HG02798 (cell line): ENCODE measurements at regions not wholly inside any gene's neighbourhood (a gene's known extent, or its start where the extent isn't known, plus 50 kb on each side); places are given as distances from the start of the nearest gene placed in this dataset.

Experiments used
- ATAC-seq: cut with Tn5 transposase; IDR thresholded peaks from one replicate; pipeline ENCODE4 v1.9.1; 2021; ENCODE audit warnings: mild to moderate bottlenecking; ENCODE audit not compliant: unreplicated experiment, poor library complexity

DNA sequence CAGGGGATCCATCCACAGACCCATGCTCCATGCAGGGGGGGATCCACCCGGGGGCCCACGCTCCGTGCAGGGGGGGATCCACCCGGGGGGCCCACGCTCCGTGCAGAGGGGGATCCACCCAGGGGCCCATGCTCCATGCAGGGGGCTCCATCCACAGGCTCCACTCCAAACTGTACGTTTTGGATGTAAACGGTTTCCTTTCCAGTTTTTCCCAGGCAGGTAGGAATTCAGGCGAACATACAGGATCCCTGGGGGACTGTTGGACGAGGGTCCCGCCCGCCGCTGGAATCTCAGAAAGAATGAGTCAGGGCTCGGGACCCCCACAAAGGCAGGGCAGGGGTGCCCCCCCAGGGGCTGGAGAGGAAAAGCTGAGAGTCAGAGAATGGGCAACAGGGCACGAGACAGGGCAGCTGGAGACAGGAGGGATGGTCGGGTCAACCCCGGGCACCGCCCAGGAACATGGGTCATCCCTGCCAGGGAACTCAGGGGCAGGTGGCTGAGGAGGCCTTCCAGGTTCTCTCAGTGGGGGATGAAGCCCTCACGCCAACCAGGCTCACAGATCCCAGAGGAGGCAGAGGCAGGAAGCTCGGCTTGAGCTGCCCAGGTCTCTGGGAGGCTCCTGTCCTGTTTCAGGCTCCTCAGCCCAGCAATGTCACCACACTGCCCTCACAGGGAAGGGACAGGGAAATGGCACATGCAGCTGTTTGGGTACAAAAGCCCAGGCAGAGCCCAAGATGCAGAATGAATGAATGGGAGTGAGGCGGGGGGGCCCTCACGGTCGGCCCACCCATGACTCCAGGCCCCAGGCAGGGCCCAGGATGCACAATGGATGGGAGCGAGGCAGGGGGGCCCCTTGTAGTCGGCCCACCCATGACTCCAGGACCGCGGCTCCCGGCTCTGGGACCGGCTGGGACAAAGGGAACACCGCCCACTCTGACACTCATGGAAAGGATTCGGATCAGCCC lies 200.2 kb downstream of the BRD1 start:
- ATAC-seq, result no peak

DNA sequence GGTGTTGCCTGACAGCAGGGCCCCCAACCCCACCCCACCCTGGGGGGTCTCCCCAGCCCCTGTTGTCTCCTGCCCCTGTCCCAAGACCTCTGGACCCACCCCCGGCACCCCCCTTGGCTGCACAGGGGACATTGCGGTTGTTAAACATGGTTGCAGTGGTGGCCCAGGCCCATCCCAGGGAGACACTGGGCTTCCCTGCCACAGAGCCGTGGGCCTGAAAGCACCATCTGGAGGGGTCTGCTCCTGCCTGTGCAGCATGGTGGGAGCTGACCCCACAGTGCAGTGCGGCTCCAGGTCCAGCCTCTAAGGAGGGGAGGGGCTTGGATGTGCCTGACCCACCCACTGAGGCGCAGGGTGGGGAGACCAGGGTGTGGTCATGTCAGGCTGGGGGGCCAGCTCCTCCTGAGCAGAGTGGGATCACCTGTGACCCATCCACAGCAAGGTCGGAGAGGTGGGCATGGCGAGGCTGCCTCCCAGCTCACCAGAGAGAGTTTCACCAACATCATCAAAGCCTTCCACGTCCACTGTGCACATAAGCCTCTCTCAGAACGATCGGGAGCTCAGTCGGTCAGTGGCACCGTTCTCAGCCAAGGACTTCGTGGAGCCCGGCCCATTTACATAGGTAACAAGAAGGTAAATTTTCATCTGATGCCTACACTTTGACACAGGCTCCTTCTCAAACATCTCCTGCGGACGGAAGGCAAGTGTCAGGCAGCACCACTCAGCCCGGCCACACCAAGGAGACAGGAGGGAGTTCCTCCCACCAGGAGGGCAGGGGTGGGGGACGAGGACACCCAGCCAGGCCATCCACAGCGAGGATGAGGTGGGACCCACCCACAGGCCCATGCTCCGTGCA lies 201.1 kb downstream of the BRD1 start:
- ATAC-seq, result no peak

DNA sequence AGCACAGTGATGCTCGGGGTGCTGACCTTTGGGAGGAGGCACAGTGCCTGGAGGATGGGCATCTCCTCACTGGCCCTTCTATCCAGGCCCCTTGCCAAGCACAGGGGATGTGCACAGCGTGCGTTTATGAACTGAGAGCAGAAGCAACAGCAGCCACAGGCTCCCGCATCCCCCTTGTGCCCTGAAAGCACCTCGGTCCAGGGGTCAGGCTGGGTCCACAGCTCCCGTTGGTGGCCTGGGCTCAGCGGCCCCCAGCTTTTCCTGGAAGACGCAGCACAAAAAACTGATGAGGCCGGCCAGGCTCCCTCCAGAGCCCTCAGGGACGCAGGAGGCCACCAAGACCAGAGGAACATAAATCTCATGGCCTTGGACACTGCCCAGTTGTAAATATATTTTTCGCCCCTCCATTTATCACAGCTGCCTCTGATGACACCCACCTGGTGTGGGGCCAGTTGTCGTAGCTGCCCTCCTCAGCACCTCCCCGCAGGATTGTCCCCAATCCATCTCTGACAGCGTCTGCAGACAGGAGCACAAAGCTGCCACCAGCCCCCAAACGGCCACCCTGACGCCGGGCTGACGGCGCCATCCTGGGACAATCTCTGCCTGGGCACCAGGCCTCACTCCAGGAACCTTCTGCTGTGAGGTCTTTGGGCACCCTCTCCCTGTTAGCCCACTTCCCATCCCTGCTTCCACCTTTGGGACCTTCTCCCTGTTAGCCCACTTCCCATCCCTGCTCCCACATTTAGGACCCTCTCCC lies 203.1 kb downstream of the BRD1 start:
- no peak for ATAC-seq

DNA sequence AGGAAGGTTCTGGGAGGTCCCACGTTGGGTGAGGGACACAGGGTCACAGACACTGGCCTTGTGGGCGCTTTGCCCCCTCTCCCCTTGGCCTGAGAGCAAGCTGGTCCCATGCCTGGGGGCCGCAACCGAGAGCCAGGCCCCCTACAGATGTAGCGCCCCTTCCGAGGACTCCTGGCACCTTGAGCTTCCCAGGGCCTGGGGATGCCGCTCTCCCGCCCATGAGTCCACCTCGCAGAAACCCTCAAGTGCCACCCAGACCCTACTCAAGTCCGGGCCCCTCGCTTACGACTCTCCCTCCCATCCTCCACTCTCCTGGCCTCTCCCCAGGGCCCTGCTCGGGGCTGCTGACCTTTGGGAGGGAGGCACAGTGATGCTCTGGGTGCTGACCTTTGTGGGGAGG lies 204.0 kb downstream of the BRD1 start:
- no peak for ATAC-seq

DNA sequence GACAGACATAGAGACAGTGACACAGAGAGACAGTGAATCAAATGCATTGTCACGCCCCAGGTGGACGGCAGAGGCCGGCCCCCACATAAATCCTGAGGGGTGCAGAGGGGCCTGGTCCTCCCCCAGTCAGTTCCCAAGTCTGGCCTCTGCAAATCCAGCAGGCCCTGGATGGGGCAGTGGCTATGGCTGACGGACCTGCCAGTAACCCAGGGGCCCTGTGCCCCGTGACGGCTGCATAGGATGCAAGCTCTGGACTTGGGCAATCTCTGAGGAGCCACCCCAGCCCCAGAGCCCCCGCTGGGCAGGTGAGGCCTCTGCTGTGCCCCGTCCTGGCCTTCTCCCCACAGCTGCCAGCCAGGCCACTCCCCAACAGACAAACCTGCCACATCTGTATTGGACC lies 204.5 kb downstream of the BRD1 start:
- no peak for ATAC-seq

DNA sequence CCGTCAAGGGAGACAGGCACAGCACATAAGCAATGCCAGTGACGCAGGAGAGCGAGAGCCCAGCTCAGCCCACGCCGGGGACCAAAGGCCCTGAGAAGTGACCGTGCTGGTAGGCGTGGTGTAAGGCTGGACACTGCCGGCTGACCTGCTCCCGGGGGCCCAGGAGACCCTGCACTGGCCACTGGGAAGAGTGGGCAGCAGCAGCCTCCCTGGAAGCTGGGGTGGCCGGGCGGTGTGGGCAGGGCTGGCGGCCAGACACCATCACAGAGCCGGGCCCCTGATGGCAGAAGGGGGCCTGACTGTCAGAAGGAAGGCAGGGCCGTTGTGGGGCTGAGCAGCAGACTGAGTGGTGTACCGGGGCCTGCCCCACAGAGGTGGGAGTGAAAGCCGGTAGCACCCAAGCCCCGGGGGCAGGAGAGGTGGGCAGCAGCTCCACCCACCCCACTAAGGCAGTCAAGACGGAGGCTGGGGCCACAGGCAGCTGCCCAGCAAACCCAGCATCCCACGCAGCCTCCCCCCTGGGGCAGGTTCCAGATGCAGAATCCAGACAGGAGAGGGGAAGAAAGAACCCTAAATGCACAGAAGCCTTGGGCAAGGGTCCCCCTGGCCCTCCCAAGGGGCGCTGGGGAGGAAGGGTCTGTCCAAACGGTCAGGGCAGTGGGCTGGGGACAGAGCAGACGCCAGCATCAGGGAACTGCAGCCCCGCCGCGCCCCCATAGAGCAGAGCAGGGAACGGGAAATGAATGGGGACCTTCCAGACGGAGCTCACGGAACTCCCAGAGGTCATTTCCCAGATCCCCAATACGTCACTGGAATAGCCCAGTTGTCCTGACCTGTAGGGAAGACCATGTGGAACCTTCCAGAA lies 205.2 kb downstream of the BRD1 start:
- no peak for ATAC-seq

DNA sequence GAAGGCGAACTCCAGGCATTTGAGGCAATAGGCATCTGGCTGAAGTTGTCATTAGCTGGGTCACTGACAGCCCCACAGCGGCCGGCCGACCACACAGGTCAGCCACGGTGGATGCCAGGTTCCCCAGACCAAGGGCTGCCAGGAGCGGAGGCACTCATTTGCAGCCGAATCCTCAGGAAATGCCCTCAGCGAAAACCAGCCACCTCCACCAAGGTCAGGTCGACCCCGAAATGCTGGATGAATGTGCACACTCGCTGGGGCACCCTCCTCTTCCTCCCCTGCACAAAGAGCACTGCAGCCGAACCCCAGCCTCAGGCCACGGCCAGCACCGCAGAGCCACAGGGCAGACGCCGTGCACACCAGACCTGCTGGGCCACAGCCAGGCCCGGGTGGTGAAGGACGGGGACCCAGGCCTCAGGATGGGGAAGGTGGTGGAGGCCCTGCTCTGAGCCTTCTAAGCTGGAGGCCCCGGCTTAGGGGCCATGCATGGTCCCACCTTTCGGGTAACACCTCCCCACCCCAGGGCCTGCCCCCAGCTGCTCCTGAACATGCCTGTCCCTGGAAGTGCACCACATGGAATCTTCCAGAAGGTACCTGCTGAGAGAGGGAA lies 206.0 kb downstream of the BRD1 start:
- ATAC-seq, result no peak

DNA sequence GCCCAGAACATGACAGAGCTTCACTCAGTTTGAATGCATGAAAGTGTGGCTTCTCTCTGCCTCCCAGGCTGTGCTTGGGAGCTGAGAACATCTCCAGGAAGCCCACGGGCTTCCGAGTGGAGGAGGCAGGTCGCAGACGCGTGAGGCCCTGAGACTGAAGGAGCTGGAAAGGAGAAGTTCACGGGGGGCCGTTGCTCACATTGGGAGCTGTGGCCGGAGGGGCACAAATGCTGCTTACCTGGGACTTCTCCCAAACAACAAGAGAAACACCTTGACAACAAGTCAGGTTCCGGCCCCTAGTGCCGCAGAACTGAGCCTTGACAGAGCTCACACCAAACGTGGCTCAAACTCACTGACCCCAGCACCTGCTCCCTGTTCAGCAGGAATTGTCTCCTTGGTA lies 207.0 kb downstream of the BRD1 start:
- ATAC-seq, result no peak

DNA sequence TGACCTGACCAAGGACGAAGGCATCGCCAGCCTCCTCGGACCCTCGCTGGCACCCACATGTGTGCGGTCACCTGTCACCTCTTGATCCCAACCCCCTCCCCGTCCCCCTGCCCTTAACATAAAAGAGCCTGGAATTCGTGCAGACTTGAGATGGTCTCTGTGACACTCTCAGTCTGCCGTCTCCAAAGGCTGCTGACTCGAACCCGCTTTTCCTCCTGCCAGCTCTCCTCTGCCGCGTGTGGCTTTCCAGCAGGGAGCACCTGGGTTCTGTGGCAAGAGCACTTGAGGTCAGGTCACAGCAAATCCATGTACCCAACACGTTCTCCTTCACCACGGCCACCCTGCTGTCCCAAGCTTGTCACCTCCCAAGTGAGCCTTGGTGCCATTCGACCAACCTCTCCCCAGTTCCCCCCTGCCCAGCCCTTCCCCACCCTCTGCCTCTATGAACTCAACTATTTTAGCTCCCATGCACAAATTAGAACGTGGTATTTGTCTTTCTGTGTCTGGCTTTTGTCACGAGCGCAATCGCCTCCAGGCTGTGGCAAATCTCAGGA lies 207.6 kb downstream of the BRD1 start:
- no peak for ATAC-seq

DNA sequence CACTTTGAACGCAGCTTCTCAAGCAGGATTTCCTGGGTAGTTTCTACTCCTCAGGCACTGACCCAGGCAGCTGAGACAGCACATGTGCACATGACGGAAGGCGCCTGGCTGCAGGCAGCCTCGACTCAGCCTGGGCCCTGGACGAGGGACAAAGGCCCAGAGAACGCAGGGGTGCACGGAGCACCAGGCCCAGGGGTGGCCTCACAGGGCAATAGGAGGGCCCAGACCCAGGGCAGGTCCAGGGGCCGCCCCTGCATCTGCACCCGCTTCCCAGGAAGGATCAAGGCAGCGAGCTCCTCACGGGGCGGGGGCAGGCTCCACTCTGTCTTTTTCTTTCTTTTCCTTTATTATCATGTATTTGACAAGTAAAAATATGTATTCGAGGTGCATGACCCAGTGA lies 208.4 kb downstream of the BRD1 start:
- no peak for ATAC-seq

DNA sequence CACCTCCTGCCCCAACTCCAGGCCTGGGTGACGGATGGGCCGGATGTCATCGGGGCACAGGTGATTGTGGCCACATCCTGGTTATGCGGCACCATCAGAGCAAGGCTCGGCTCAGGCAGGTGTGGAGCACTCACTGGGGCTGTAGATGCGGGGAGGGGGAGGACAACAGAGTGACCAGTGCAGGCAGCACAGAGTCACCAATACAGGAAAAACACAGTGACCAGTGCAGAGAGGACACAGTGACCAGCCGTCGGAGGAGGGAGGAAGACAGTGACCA lies 209.1 kb downstream of the BRD1 start:
- no peak for ATAC-seq

DNA sequence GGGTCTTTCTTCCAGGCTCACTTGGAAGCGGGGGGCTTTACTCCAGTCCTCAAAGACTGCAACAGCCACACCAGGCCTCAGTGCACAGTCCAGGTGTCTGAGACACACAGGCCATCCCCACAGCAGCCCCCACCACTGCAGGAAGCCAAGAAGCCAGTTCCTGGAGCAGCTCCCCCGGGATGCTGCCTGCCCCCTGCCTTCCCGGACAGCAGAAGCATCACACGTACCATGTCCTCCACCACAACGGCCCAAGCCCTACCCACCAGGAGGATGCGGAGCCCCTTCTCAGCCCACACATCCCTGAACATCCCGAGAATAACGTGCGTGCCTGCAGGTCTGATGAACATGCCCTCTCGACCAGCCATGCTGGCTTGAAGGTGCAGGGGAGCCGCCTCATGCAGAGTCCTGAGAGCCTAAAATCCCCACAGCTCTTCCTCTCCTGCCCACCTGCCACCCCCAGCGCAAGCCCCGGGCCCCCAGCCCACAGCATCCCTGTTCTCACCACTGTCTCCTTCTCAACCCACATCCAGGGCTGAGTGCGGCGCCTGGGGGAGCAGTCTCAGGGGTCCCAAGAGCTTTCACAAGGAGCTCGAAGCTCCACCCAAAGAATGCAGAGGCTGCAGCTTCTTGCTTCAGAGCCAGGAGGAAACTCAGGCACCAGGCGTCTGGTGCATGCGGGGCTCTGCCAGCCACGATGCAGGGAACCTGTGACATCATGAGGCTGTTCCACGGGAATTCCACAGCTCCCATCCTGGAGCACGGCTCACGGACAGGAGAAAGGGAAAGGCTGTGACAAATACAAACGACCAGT lies 209.6 kb downstream of the BRD1 start:
- ATAC-seq, result no peak

DNA sequence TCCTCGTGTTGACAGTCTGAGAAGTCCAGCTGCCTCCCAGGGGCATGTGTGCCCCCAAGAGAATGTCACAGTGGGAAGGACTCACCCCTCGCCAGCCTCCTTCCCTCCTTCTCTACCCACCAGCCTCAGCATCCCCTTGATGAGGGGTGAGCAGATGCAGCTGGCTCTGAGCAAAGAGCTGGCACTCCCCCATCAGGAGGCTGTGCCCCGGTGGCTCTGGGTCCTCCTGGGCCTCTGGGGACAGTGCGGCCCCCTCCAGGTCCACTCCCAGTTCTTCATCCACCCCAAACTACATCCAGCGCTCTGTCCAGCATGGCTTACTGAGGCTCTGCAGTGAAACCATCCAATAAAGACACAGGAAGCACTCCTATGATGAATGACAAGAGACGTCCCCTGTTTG lies 210.4 kb downstream of the BRD1 start:
- ATAC-seq, result no peak

DNA sequence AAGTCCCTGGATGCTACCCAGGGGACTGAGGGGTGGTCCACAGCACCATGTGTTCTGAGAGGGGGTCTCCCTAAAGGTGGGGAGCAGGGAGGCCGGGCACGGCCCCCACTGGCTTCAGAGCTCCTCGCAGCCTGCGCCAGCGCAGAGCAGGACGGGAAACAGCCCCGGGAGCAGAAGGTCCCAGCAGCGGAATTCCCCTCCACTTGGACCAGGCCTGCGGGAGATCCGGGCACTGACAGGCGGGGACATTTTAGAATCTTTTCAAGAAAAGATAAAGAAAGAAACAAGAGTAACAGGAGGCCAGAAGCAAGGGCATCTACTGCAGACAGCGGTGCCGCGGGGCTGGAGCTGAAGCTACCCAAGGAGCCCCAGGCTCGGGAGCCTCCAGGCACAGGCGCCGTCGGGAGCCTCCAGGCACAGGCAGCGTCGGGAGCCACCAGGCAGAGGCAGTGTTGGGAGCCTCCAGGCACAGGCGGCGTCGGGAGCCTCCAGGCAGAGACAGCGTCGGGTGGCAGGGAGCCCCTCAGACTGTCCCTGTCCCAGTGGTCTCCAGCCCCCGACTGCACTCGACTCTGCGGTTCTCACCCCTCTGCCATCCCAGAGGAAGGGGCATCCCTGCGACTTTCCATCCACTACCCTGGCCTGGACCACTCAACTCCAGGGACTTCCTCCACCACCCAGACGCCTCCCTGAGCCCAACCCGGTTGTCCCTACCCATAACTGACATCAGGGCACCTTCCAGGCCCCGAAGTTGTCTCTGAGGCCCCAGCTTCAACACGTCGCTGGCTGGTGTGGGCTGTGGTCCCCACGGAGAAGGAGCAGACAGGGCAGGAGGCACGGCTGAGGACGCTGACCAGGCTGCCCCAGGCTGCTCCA lies 211.1 kb downstream of the BRD1 start:
- ATAC-seq, result no peak

DNA sequence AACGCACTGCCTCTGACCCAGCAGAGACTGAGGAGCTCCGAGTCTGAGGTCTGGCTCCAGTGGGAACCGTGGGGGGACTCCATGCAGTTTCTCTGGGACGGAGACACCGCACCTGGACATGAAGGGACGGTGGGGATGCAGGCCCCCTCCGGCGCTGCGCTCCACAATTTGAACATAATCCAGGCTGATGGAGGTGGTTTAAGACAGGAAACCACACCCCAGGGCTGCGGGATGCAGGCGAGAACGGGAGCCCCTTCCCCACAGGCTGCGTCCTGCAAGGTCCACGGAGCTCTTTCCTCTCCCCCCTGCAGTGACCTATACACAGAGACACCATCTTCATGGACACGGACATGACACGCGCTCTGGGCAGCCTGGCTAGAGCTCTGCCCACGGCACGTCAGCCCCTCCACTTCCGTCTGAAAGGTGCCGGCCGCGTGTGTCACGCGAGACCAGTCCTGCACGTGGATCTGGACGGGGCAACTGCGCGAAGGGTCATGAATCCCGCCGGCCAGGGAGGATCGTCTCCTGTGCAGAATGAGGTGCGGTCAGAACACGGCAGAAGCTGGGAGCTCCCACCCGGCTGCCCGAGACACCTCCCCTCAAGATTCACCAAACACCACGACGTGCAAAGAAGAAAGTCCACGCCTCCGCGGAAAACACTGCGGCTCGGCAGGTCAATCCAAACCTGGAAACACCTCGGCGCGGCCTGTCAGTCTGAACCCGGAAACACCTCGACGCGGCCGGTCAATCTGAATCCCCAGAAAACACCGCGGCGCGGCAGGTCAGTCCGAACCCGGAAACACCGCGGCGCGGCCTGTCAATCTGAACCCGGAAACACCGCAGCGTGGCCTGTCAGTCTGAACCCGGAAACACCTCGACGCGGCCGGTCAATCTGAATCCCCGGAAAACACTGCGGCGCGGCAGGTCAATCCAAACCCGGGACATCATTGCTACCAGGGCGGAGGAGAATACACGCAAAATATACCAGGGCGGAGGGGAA lies 212.4 kb downstream of the BRD1 start:
- ATAC-seq, result no peak

DNA sequence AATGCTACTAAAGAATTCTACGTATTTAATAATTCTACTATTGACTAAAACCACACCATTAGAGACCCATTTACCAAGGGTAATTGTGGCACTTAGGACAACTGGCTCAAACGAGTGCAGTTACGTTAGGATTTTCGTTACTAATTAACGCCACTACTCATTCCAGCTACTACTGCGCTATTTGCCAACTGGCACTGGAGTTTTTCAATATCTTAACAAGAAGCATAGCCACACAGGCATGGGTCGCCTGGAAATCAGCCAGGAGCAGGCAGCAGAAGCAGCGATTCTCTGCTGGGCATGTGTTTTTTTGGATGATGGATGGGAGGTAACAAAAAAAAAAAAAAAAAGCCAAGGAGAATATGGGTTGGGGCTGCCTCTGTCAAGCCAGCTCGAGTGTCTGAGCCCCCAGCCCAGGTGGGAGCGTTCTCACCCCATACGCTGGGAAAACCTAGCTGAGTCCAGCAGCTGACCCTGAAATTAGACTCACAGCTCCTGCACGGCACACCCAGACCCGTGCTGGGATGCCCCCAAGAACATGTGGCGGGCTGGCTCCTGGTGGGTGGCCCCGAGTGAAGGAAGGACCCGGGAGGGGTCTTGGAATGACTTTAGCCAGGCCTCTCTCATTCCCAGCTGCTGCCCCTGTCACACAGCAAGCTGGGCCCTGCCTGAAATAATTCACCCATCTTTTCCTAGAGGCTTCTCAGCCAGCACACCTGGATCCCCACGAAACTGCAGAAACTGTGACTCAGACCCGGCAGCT lies 214.0 kb downstream of the BRD1 start:
- ATAC-seq, result no peak
